Esophagus squamous epithelium (tissue), 4 donors: ENCODE measurements at regions not wholly inside any gene's neighbourhood (a gene's known extent, or its start where the extent isn't known, plus 50 kb on each side); places are given as distances from the start of the nearest gene placed in this dataset.

Source experiments
- CTCF ChIP-seq, 6 experiments: fragments of 450-650 bp in 4 of 6; fragments of 200-600 bp in 2 of 6; sonication (generic) in 2 of 6; IDR thresholded peaks; one replicate each; pipeline ENCODE4 v1.5.1; 2016 to 2019; ENCODE audit warnings: antibody characterized with exemption in 6 of 6, mild to moderate bottlenecking in 4 of 6, moderate library complexity in 4 of 6
- POLR2A ChIP-seq, 4 donors: fragments of 450-650 bp; IDR thresholded peaks; one replicate each; pipeline ENCODE4 v1.6.1; 2017; ENCODE audit warnings: antibody characterized with exemption in 4 of 4, mild to moderate bottlenecking in 4 of 4, moderate library complexity in 3 of 4

GRCh38 chr5:171647904-171648260 lies 137.7 kb upstream of the SMIM23 start:
- TF ChIP-seq CTCF (IDR thresholded peaks at IDR 0.05) (no peak), POLR2A (IDR thresholded peaks at IDR 0.05) (no peak)
